H1 (cell line): ENCODE measurements at regions not wholly inside any gene's neighbourhood (a gene's known extent, or its start where the extent isn't known, plus 50 kb on each side); places are given as distances from the start of the nearest gene placed in this dataset.

ENCODE experiments used
- CTCF ChIP-seq, 3 experiments: IDR thresholded peaks; 1 replicate in 2 of 3; 2 replicates in 1 of 3; pipeline versions ENCODE4 v1.5.1 to v1.6.1; 2011; ENCODE audit warnings: low read length in 3 of 3, mild to moderate bottlenecking in 3 of 3, inconsistent platforms in 2 of 3, low read depth in 1 of 3, moderate library complexity in 1 of 3; ENCODE audit not compliant: insufficient read depth in 1 of 3; ENCODE audit errors: control extremely low read depth in 1 of 3
- EP300 ChIP-seq, 2 experiments: IDR thresholded peaks; 1 replicate in 1 of 2; 2 replicates in 1 of 2; pipeline ENCODE4 v1.6.1; 2011 to 2012; ENCODE audit warnings: low read depth in 2 of 2, low read length in 2 of 2, mild to moderate bottlenecking in 2 of 2, borderline replicate concordance in 1 of 2, inconsistent platforms in 1 of 2, moderate library complexity in 1 of 2
- JUN ChIP-seq: IDR thresholded peaks from 2 replicates; pipeline ENCODE4 v1.6.1; 2011; ENCODE audit warnings: low read depth, mild to moderate bottlenecking, improper control_type of control experiment, low read length
- NRF1 ChIP-seq: IDR thresholded peaks from 2 replicates; pipeline ENCODE4 v1.6.1; 2011; ENCODE audit warnings: mild to moderate bottlenecking, low read depth, low read length, improper control_type of control experiment
- POLR2AphosphoS5 ChIP-seq: IDR thresholded peaks from 2 replicates; pipeline ENCODE4 v1.6.1; 2011; ENCODE audit warnings: low read depth, low read length
- TBP ChIP-seq: IDR thresholded peaks from 2 replicates; pipeline ENCODE4 v1.6.1; 2011; ENCODE audit warnings: low read depth, low read length, improper control_type of control experiment
- USF2 ChIP-seq: IDR thresholded peaks from 2 replicates; pipeline ENCODE4 v1.6.1; 2011; ENCODE audit warnings: low read length, improper control_type of control experiment
- ZNF274 ChIP-seq: IDR thresholded peaks from 2 replicates; pipeline ENCODE4 v1.7.0; 2012; ENCODE audit warnings: low read length, borderline replicate concordance; ENCODE audit errors: extremely low read depth

GRCh38 chr4:130851932-130852331 lies 1756.0 kb downstream of the C4orf33 start:
- TF ChIP-seq JUN (no peak), POLR2AphosphoS5 (no peak), CTCF (IDR thresholded peaks at IDR 0.05; ENCODE audit: control extremely low read depth in 1 of 3, insufficient read depth in 1 of 3, low read depth in 1 of 3, low read length in 3 of 3) (no peak), USF2 (no peak), TBP (no peak), NRF1 (no peak), ZNF274 (no peak), EP300 (IDR thresholded peaks at IDR 0.05; ENCODE audit: borderline replicate concordance in 1 of 2, low read depth in 2 of 2, low read length in 2 of 2) (no peak)
